22Rv1 (cell line): ENCODE measurements at regions not wholly inside any gene's neighbourhood (a gene's known extent, or its start where the extent isn't known, plus 50 kb on each side); places are given as distances from the start of the nearest gene placed in this dataset.

Experiments
- H3K27ac ChIP-seq: fragments of 450-650 bp; 2 replicates; pipeline ENCODE4 v1.5.1; 2017
- ZFX ChIP-seq: fragments of 450-650 bp; IDR thresholded peaks from 2 replicates; pipeline ENCODE4 v1.6.1; 2017; ENCODE audit warnings: antibody characterized with exemption, borderline replicate concordance
- TF ChIP-seq, protein P1 (sequence below): fragments of 450-650 bp; IDR thresholded peaks from 2 replicates; pipeline ENCODE4 v1.5.1; 2017; ENCODE audit warnings: mild to moderate bottlenecking

DNA sequence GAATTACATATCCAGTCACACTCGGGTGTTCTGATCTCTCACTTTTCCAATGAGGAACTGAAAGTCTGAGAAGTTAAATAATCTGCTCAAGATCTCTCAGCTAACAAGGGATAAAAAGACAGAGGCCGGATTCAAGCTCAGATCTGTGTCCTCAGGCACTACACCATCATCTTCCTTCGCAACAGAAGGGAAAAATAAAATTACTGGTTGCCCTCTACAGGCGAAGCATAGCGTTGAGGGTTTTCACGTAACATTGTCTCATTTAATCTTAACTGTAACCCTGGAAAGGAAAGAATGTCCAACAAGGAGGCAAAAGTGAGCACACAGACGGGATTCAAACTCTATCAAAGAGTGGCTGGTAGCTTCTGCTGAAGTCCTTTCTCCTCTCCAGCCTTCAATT lies 67.8 kb upstream of the ANKEF1 start:
- TF ChIP-seq, protein P1, sequence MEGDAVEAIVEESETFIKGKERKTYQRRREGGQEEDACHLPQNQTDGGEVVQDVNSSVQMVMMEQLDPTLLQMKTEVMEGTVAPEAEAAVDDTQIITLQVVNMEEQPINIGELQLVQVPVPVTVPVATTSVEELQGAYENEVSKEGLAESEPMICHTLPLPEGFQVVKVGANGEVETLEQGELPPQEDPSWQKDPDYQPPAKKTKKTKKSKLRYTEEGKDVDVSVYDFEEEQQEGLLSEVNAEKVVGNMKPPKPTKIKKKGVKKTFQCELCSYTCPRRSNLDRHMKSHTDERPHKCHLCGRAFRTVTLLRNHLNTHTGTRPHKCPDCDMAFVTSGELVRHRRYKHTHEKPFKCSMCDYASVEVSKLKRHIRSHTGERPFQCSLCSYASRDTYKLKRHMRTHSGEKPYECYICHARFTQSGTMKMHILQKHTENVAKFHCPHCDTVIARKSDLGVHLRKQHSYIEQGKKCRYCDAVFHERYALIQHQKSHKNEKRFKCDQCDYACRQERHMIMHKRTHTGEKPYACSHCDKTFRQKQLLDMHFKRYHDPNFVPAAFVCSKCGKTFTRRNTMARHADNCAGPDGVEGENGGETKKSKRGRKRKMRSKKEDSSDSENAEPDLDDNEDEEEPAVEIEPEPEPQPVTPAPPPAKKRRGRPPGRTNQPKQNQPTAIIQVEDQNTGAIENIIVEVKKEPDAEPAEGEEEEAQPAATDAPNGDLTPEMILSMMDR = peak; percentile 42
- no peak for TF ChIP-seq ZFX
- H3K27ac ChIP-seq = no peak overlapping the region

DNA sequence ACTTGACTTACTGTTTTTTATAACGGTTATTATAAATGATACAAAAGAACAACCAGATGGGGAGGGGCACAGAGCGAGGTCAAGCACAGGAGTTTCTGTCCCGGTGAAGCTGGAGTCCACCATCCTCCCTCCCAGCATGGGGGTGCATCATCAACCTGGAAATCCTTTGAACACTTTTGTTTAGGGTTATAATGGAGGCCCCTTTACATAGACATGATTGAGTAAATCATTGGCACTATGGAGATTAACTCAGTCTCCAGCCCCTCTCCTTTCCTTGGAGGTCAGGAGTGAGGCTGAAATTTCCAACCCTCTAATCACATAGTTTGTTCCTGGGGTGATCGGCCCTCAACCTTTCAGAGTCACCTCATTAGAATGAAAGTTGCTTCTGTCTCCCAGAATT lies 71.8 kb upstream of the ANKEF1 start:
- TF ChIP-seq, protein P1 = no peak
- TF ChIP-seq ZFX = no peak
- no peak overlapping the region for H3K27ac ChIP-seq

DNA sequence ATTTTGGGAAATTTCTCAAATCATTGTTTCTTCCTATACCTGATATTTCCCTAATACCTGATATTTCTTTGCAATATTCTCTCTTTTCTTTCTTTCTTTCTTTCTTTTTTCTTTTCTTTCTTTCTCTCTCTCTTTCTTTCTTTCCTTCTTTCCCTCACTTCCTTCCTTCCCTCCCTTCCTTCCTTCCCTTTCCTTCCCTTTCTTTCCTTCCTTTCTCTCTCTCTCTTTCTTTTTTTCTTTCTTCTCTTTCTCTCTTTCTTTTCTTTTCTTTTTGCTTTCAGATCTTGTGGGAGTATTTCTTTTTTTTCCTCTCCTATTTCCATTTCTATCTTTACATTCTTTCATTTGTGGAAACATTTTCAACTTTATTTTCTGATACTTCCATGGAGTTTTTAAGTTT lies 76.1 kb upstream of the ANKEF1 start:
- TF ChIP-seq ZFX = no peak
- TF ChIP-seq, protein P1 = no peak
- no peak overlapping the region for H3K27ac ChIP-seq

DNA sequence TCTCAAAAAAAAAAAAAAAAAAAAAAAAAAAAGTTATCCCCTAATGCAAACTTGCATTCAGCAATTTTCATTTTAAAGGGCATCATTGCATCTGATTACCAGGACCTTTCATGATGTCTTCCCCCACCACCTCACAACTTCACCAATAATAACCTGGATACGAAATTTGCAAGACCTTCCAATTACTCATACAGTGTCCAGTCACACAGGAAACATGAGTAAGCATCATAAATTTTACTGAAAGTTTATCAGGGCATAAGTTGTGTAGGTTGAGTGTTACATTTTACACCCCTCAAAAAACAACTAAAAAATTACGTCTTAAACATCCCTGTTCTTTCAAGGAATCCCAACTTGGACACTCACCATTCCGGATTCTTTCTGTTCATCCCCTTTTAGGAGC lies 79.1 kb upstream of the ANKEF1 start:
- H3K27ac ChIP-seq = no peak overlapping the region
- TF ChIP-seq, protein P1 = no peak
- TF ChIP-seq ZFX = no peak

DNA sequence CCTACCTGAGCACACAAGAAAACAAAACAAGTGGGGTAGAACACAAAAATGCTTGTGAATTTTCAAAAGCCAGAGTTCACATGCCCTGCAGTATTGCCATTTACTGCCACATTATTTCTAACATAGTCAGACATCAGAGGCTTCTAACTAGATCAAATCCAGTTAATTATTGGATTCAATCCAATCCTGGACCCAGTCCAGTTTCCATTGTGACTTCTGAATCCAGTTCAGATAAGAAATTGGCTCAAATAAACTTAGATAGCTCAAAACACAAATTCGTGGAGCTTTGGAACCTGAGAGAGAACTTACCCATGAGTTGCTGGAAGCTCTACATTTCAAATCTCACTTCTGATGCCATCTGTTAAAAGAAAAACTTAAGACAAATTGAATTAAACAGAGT lies 85.2 kb upstream of the ANKEF1 start:
- H3K27ac ChIP-seq = no peak overlapping the region
- TF ChIP-seq, protein P1 = no peak
- TF ChIP-seq ZFX = no peak

DNA sequence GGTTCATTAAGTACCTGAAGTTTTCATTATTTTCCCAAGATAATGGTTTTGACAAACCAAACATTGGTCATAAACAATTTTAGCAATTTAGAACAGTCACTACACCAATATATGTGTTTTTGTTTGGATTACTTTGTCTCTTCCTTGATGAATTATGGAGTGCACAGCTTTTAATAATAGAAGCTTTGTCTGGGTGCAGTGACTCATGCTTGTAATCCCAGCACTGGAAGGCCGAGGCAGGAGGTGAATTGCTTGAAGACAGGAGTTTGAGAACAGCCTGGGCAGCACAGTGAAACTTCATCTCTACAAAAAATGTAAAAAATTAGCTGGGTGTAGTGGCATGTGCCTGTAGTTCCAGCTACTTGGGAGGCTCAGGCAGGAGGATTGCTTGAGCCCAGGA lies 89.4 kb upstream of the ANKEF1 start:
- TF ChIP-seq, protein P1 = no peak
- TF ChIP-seq ZFX = no peak
- no peak overlapping the region for H3K27ac ChIP-seq

DNA sequence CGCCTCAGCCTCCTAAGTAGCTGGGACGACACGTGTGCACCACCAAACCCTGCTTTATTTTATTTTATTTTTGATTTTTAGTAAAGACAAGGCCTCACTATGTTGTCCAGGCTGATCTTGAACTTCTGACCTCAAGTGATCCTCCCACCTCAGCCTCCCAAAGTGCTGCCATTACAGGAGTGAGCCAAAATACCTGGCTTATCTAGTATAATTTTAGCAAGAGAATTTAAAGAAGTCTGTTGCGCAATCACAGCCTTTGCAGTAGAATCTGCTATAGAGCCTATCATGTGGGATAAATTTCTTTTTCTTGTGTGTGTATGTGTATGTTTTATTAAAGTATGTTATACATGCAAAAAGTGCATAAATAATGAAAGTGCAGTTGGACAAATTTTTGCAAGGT lies 92.1 kb upstream of the ANKEF1 start:
- TF ChIP-seq ZFX = no peak
- TF ChIP-seq, protein P1 = no peak
- no peak overlapping the region for H3K27ac ChIP-seq
